SK-N-SH (cell line): ENCODE measurements at regions not wholly inside any gene's neighbourhood (a gene's known extent, or its start where the extent isn't known, plus 50 kb on each side); places are given as distances from the start of the nearest gene placed in this dataset.
"Not testable (repeated sequence)": the region's sequence is repeated elsewhere in the genome, so short reads cannot be mapped to it uniquely, and the experiment has no call there.

Source experiments
- CTCF ChIP-seq: fragments of 200-600 bp; sonication (generic); IDR thresholded peaks from 2 replicates; pipeline ENCODE4 v1.6.1; 2017; ENCODE audit warnings: antibody characterized with exemption, mild to moderate bottlenecking, moderate library complexity
- GABPA ChIP-seq: IDR thresholded peaks from 2 replicates; pipeline ENCODE4 v1.4.0; 2012; ENCODE audit warnings: low read depth, mild to moderate bottlenecking
- JUND ChIP-seq: IDR thresholded peaks from 2 replicates; pipeline ENCODE4 v1.4.0; 2012
- NFIC ChIP-seq: IDR thresholded peaks from 2 replicates; pipeline ENCODE4 v1.4.0; 2012; ENCODE audit warnings: borderline replicate concordance
- POLR2AphosphoS5 ChIP-seq: IDR thresholded peaks from 2 replicates; pipeline ENCODE4 v1.6.1; 2012; ENCODE audit warnings: low read depth, low read length
- RAD21 ChIP-seq: IDR thresholded peaks from 2 replicates; pipeline ENCODE4 v1.6.1; 2012; ENCODE audit warnings: mild to moderate bottlenecking, low read length
- RFX5 ChIP-seq: IDR thresholded peaks from 2 replicates; pipeline ENCODE4 v1.6.1; 2012; ENCODE audit warnings: mild to moderate bottlenecking, improper control_type of control experiment, low read length
- SMC3 ChIP-seq: IDR thresholded peaks from 2 replicates; pipeline ENCODE4 v1.6.1; 2012; ENCODE audit warnings: low read depth, low read length, improper control_type of control experiment
- USF1 ChIP-seq: IDR thresholded peaks from 2 replicates; pipeline ENCODE4 v1.4.0; 2012; ENCODE audit warnings: low read depth, borderline replicate concordance

DNA sequence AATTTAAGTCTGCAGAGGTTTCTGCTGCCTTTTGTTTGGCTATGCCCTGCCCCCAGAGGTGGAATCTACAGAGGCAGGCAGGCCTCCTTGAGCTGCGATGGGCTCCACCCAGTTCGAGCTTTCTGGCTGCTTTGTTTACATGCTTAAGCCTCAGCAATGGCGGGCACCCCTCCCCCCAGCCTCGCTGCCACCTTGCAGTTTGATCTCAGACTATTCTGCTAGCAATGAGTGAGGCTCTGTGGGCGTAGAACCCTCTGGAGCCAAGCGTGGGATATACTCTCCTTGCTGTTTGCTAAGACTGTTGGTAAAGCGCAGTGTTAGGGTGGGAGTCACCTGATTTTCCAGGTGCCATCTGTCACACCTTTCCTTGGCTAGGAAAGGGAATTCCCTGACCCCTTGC, 250.0 kb upstream of the FAM78B start:
- not testable (repeated sequence) for TF ChIP-seq RFX5, GABPA, POLR2AphosphoS5, JUND, CTCF, NFIC, RAD21, USF1, SMC3
